PC-9 (cell line): ENCODE measurements at regions not wholly inside any gene's neighbourhood (a gene's known extent, or its start where the extent isn't known, plus 50 kb on each side); places are given as distances from the start of the nearest gene placed in this dataset.
"Not testable (repeated sequence)": the region's sequence is repeated elsewhere in the genome, so short reads cannot be mapped to it uniquely, and the experiment has no call there.

ENCODE experiments used
- BruUV-seq: library from RNA; stranded (reverse); fragments of 400-500 nt; replicated peaks from 2 replicates; lab custom pipeline; 2021; lab: Mats Ljungman, UMichigan
- CTCF ChIA-PET: fragments of 300-600 bp; sonication (Branson Sonifier 250); formaldehyde crosslinking; loops from one replicate; lab custom pipeline; 2022; ENCODE audit warnings: antibody characterized with exemption; lab: Charles Lee
- POLR2A ChIA-PET: fragments of 300-600 bp; sonication (Branson Sonifier 250); formaldehyde crosslinking; loops from one replicate; lab custom pipeline; 2022; ENCODE audit warnings: antibody characterized with exemption; ENCODE audit not compliant: unreplicated experiment; lab: Charles Lee
- DNase-seq, 2 experiments: peaks; one replicate each; pipeline versions ENCODE4 v3.0.0 to v3.0.0-alpha.2; 2015 to 2022; ENCODE audit warnings: mixed read lengths in 1 of 2
- H2AFZ ChIP-seq: fragments of 200-600 bp; sonication (generic); 2 replicates; pipeline ENCODE4 v1.8.1; 2017; ENCODE audit warnings: antibody characterized with exemption
- H3F3A ChIP-seq: fragments of 200-600 bp; sonication (generic); 2 replicates; pipeline ENCODE4 v1.8.1; 2017; ENCODE audit warnings: antibody characterized with exemption, mild to moderate bottlenecking, low read depth; ENCODE audit not compliant: insufficient read depth
- H3K27ac ChIP-seq: fragments of 200-600 bp; sonication (generic); 2 replicates; pipeline ENCODE4 v1.6.1; 2016; ENCODE audit warnings: mixed run types
- H3K27me3 ChIP-seq: fragments of 200-600 bp; sonication (generic); 2 replicates; pipeline ENCODE4 v1.6.1; 2016; ENCODE audit warnings: low read depth, mixed run types; ENCODE audit not compliant: insufficient read depth
- H3K36me3 ChIP-seq: fragments of 200-600 bp; sonication (generic); 2 replicates; pipeline ENCODE4 v1.6.1; 2016; ENCODE audit warnings: low read depth, mixed run types
- H3K4me1 ChIP-seq: fragments of 200-600 bp; sonication (generic); replicated peaks from 2 replicates; pipeline ENCODE4 v1.6.1; 2016; ENCODE audit warnings: mixed run types; ENCODE audit not compliant: insufficient read depth
- H3K4me2 ChIP-seq: fragments of 200-600 bp; sonication (generic); 2 replicates; pipeline ENCODE4 v1.6.1; 2017; ENCODE audit warnings: mixed run types
- H3K4me3 ChIP-seq: fragments of 200-600 bp; sonication (generic); 2 replicates; pipeline ENCODE4 v1.6.1; 2016; ENCODE audit warnings: mixed run types
- H3K79me2 ChIP-seq: fragments of 200-600 bp; sonication (generic); 2 replicates; pipeline ENCODE4 v1.6.1; 2017; ENCODE audit warnings: low read depth, mixed run types
- H3K9me2 ChIP-seq: fragments of 200-600 bp; sonication (generic); 2 replicates; pipeline ENCODE4 v1.8.1; 2017; ENCODE audit warnings: mild to moderate bottlenecking; ENCODE audit not compliant: insufficient read depth
- H3K9me3 ChIP-seq: fragments of 200-600 bp; sonication (generic); 2 replicates; pipeline ENCODE4 v1.8.1; 2016; ENCODE audit warnings: low read depth; ENCODE audit not compliant: insufficient read depth
- H4K20me1 ChIP-seq: fragments of 200-600 bp; sonication (generic); 2 replicates; pipeline ENCODE4 v1.8.1; 2017; ENCODE audit not compliant: insufficient read depth
- EZH2 ChIP-seq: fragments of 200-600 bp; sonication (generic); IDR thresholded peaks from 2 replicates; pipeline ENCODE4 v1.8.0; 2017; ENCODE audit warnings: antibody characterized with exemption, low read depth
- intact Hi-C: fragments of 100-400 bp; cut with micrococcal nuclease; formaldehyde crosslinking; loops from one replicate; pipeline ENCODE4 v1.10.0; 2022; ENCODE audit not compliant: unreplicated experiment
- TF ChIP-seq, protein P1 (sequence below): fragments of 200-600 bp; sonication (generic); conservative IDR thresholded peaks from 2 replicates; pipeline ENCODE4 v1.6.1; 2017; ENCODE audit warnings: mixed run types, antibody characterized with exemption, mild to moderate bottlenecking, moderate library complexity

GRCh38 chr2:120544522-120544921 lies 191.1 kb upstream of the GLI2 start:
- Histone ChIP-seq H4K20me1 (no peaks in the 10 kb centered on the region), H3K4me3 (no peak overlapping the region), H3F3A (peaks cover 21% of the 10 kb centered on the region), H3K27ac (no peak overlapping the region), H3K4me2 (no peak overlapping the region), H3K9me2 (no peaks in the 10 kb centered on the region), H3K36me3 (no peaks in the 10 kb centered on the region), H3K79me2 (no peaks in the 10 kb centered on the region), H2AFZ (no peak overlapping the region), H3K4me1 (peaks cover 46% of the 10 kb centered on the region), H3K9me3 (no peaks in the 10 kb centered on the region), H3K27me3 (no peaks in the 10 kb centered on the region)
- intact Hi-C loops, result no loop called here
- BruUV-seq, result no TSS peak
- DNase-seq, result no peak
- TF ChIP-seq, protein P1, sequence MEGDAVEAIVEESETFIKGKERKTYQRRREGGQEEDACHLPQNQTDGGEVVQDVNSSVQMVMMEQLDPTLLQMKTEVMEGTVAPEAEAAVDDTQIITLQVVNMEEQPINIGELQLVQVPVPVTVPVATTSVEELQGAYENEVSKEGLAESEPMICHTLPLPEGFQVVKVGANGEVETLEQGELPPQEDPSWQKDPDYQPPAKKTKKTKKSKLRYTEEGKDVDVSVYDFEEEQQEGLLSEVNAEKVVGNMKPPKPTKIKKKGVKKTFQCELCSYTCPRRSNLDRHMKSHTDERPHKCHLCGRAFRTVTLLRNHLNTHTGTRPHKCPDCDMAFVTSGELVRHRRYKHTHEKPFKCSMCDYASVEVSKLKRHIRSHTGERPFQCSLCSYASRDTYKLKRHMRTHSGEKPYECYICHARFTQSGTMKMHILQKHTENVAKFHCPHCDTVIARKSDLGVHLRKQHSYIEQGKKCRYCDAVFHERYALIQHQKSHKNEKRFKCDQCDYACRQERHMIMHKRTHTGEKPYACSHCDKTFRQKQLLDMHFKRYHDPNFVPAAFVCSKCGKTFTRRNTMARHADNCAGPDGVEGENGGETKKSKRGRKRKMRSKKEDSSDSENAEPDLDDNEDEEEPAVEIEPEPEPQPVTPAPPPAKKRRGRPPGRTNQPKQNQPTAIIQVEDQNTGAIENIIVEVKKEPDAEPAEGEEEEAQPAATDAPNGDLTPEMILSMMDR, result no peak
- no peak for TF ChIP-seq EZH2
- ChIA-PET POLR2A (no interaction called here), CTCF (no interaction called here)

DNA sequence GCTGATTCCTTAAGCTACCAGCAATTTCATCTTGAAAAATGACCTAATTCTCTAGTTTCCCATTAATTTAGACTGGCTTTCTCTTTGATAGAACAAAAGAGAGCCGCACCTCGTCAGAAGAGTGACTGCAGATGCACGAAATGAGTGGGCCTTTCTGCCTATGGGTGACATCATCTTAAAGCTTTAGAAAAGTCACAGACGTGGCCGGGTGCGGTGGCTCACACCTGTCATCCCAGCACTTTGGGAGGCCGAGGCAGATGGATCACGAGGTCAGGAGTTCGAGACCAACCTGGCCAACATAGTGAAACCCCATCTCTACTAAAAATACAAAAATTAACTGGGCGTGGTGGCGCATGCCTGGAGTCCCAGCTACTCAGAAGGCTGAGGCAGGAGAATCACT lies 190.7 kb upstream of the GLI2 start:
- H3K36me3 ChIP-seq, CTCF ChIA-PET, H3K27me3 ChIP-seq, H3K4me3 ChIP-seq, intact Hi-C loops, H3K27ac ChIP-seq, BruUV-seq, H3K9me2 ChIP-seq, H3K9me3 ChIP-seq, DNase-seq, H4K20me1 ChIP-seq, H2AFZ ChIP-seq, H3K79me2 ChIP-seq, H3K4me2 ChIP-seq: not testable (repeated sequence)
- H3K4me1 ChIP-seq, result peaks cover 41% of the 10 kb centered on the region
- POLR2A ChIA-PET, result interaction anchor here (0.5 kb wide), 1 partner anchor 201 kb away, joined by 3 read pairs; no protein-coding TSS in a partner anchor
- H3F3A ChIP-seq, result peaks cover 21% of the 10 kb centered on the region

GRCh38 chr2:120545521-120546047 lies 190.1 kb upstream of the GLI2 start:
- Histone ChIP-seq H3K4me1 (peaks cover 35% of the 10 kb centered on the region), H3K27ac (no peak overlapping the region), H3K4me2 (no peak overlapping the region), H2AFZ (no peak overlapping the region), H3K9me2 (no peaks in the 10 kb centered on the region), H3K9me3 (no peaks in the 10 kb centered on the region), H3F3A (peaks cover 21% of the 10 kb centered on the region), H3K36me3 (no peaks in the 10 kb centered on the region), H3K79me2 (no peaks in the 10 kb centered on the region), H3K27me3 (no peaks in the 10 kb centered on the region), H4K20me1 (no peaks in the 10 kb centered on the region), H3K4me3 (no peak overlapping the region)
- intact Hi-C loops, result no loop called here
- CTCF ChIA-PET, result no interaction called here
- no peak for DNase-seq
- no TSS peak for BruUV-seq
- TF ChIP-seq, protein P1, result no peak
- no peak for TF ChIP-seq EZH2
- POLR2A ChIA-PET, result interaction anchor here (0.5 kb wide), 1 partner anchor 201 kb away, joined by 3 read pairs; no protein-coding TSS in a partner anchor
